GM10266 (cell line): ENCODE measurements at regions not wholly inside any gene's neighbourhood (a gene's known extent, or its start where the extent isn't known, plus 50 kb on each side); places are given as distances from the start of the nearest gene placed in this dataset.

Experiments
- DNase-seq: peaks from one replicate; pipeline ENCODE4 v3.0.0; 2012; ENCODE audit errors: extremely low spot score
- TF ChIP-seq, protein P1 (sequence below): IDR thresholded peaks from 2 replicates; pipeline ENCODE4 v1.5.1; 2012; ENCODE audit warnings: mild to moderate bottlenecking, low read depth; ENCODE audit not compliant: control insufficient read depth, insufficient read depth; ENCODE audit errors: missing control alignments

DNA sequence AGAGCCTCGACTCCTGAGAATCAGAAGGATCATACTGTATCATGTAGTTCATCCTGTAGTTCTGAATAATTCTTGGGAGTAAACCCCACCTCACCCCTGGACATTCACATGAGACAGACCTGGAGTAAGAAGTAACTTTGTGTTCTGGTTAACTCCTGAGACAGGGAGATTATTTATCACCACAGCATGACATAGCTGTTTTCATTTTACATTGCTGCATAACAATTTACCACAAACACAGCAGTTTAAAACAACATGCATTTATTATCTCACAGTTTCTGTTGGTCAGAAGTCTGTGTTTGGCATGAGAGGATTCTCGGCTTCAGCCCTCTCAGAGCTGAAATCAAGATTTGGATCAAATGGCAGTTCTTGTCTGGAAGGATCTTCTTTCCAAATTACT lies 855.8 kb upstream of the FANCL start:
- DNase-seq: no peak

GRCh38 chr2:59093571-59093970 lies 852.4 kb upstream of the FANCL start:
- DNase-seq: no peak
- TF ChIP-seq, protein P1, sequence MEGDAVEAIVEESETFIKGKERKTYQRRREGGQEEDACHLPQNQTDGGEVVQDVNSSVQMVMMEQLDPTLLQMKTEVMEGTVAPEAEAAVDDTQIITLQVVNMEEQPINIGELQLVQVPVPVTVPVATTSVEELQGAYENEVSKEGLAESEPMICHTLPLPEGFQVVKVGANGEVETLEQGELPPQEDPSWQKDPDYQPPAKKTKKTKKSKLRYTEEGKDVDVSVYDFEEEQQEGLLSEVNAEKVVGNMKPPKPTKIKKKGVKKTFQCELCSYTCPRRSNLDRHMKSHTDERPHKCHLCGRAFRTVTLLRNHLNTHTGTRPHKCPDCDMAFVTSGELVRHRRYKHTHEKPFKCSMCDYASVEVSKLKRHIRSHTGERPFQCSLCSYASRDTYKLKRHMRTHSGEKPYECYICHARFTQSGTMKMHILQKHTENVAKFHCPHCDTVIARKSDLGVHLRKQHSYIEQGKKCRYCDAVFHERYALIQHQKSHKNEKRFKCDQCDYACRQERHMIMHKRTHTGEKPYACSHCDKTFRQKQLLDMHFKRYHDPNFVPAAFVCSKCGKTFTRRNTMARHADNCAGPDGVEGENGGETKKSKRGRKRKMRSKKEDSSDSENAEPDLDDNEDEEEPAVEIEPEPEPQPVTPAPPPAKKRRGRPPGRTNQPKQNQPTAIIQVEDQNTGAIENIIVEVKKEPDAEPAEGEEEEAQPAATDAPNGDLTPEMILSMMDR: no peak

More for the DNA sequence above, 855.8 kb upstream of the FANCL start:
- TF ChIP-seq, protein P1: no peak

DNA sequence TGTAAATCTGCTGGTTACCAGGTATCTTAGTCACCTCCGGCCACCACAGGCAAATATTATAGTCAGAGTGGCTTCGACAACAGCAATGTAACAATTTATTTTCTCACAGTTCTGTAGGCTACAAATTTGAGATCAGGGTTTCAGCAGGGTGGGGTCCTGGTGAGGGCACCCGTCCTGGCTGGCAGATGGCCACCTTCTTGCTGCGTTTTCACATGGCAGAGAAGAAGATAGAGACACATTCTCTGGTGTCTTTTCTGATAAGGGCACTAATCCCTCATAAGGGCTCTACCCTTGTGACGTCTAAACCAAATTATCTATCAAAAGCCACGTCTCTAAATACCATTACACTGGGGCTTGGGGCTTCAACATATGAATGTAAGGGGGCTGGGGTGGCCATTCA lies 843.2 kb upstream of the FANCL start:
- TF ChIP-seq, protein P1: no peak

GRCh38 chr2:59083075-59083828 lies 842.1 kb upstream of the FANCL start:
- TF ChIP-seq, protein P1: no peak
- DNase-seq: no peak

More for the DNA sequence above, 843.2 kb upstream of the FANCL start:
- DNase-seq: no peak

- DNase-seq: no peak
- TF ChIP-seq, protein P1: no peak
These were observed 841.5 kb upstream of the FANCL start for GRCh38 chr2:59082657-59083056.

DNA sequence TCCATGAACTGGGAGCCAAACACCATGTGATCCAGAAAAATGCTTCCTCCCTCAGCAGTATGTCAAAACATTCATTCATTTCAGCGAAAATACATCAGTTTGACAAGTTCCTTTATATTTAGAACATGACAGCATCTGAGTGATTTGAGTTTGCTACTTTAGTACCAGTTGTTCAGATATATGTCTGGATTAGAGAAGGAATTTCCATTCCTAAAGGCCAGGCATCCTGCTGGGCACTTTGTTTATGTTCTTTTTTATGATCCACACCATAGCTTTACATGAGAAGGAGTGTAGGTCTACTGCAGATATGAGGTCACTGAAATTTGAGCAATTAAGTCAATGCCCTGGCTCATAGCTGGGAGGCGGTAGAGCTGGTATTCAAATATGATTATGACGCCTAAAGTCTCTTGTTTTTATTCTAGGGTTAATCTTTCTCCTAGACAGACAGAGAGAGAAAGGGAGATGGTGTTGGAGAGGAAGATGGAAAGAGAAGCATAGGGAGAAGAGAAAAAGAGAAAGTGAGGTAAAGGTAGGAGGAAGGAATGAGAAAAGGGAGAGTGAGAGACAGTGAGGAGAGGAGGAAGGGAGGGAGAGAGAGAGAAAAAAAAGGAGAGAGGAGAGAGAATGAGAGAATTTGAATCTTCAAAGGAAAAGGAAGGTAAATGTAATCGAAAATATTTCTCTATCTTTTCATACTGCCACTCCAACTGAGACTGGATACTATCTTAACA lies 839.5 kb upstream of the FANCL start:
- no peak for DNase-seq
- TF ChIP-seq, protein P1: no peak

DNA sequence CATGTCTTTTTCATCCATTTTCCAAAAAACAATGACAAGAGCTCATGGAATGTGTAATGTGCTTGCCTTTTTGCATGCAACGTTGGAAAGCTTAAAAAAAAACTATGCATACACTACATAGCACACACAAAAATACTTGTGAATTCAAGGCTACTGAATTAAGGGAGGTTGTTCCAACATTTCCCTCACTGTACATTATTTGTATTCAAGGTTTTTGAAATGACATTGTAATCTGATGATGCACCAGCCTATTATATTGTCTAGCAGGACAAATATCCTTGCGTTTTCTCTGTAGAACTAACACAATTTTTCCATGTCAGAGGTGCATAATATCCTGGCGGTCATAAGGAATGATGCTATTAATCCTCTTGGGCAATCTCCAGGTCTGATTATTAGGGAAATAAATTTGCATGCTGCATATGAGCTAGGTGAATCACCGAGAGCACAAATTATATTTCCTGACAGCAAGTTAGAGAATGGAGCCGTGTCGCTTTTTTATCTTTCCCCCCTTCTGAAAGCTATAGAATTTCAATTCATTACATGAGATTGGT lies 836.9 kb upstream of the FANCL start:
- TF ChIP-seq, protein P1: no peak
- DNase-seq: no peak
